22Rv1 (cell line): ENCODE measurements at regions not wholly inside any gene's neighbourhood (a gene's known extent, or its start where the extent isn't known, plus 50 kb on each side); places are given as distances from the start of the nearest gene placed in this dataset.

Experiments used
- ZFX ChIP-seq: fragments of 450-650 bp; IDR thresholded peaks from 2 replicates; pipeline ENCODE4 v1.6.1; 2017; ENCODE audit warnings: antibody characterized with exemption, borderline replicate concordance
- TF ChIP-seq, protein P1 (sequence below): fragments of 450-650 bp; IDR thresholded peaks from 2 replicates; pipeline ENCODE4 v1.5.1; 2017; ENCODE audit warnings: mild to moderate bottlenecking

DNA sequence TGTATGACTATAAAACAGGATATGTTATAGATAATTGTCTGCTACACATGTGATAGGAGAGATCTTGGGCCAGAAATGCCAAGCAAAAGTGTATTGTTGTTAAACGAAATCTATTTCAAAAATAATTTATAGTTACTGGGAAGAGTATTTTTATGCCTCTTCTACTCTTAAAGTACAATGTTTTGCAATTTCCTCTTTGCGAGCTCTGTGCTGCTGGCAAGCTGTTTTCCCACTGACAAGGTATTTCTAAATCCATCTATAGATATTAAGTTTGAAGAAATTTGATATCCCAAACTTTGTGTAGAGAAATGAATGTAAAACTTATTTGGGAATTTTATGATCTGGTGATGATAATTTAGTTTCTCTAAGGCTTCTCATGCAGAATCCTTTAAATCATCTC, 63.3 kb upstream of the PTGFR start:
- TF ChIP-seq, protein P1, sequence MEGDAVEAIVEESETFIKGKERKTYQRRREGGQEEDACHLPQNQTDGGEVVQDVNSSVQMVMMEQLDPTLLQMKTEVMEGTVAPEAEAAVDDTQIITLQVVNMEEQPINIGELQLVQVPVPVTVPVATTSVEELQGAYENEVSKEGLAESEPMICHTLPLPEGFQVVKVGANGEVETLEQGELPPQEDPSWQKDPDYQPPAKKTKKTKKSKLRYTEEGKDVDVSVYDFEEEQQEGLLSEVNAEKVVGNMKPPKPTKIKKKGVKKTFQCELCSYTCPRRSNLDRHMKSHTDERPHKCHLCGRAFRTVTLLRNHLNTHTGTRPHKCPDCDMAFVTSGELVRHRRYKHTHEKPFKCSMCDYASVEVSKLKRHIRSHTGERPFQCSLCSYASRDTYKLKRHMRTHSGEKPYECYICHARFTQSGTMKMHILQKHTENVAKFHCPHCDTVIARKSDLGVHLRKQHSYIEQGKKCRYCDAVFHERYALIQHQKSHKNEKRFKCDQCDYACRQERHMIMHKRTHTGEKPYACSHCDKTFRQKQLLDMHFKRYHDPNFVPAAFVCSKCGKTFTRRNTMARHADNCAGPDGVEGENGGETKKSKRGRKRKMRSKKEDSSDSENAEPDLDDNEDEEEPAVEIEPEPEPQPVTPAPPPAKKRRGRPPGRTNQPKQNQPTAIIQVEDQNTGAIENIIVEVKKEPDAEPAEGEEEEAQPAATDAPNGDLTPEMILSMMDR, result no peak
- no peak for TF ChIP-seq ZFX
